ENCODE measurements at regions not wholly inside any gene's neighbourhood (a gene's known extent, or its start where the extent isn't known, plus 50 kb on each side); places are given as distances from the start of the nearest gene placed in this dataset.

- TF ChIP-seq POLR2A (IDR thresholded peaks at IDR 0.05) = no peak
- TF ChIP-seq CTCF (IDR thresholded peaks at IDR 0.05) = no peak
- no peak for TF ChIP-seq POLR2AphosphoS5 (IDR thresholded peaks at IDR 0.05)
Observed at GRCh38 chr2:109701362-109701761, 87.2 kb downstream of the SOWAHC start.

Measured in prostate gland (tissue), 2 donors.